Activated CD4-positive, alpha-beta memory T cell treated with anti-CD3 and anti-CD28 coated beads, Interleukin-2, amount 10 ng/mL, durations not matched to agents 7 days and 5 days (primary cell): ENCODE measurements at regions not wholly inside any gene's neighbourhood (a gene's known extent, or its start where the extent isn't known, plus 50 kb on each side); places are given as distances from the start of the nearest gene placed in this dataset.
A peak's percentile ranks its signal among the peaks of the same experiment; 100 is the strongest.
"Not testable (repeated sequence)": the region's sequence is repeated elsewhere in the genome, so short reads cannot be mapped to it uniquely, and the experiment has no call there.

Experiments used
- CTCF ChIA-PET: fragments of 350-600 bp; sonication (Branson Sonifier 250); formaldehyde crosslinking; loops from one replicate; lab custom pipeline; 2021; ENCODE audit warnings: antibody characterized with exemption, inconsistent platforms; lab: Charles Lee
- POLR2A ChIA-PET: fragments of 350-600 bp; sonication (Branson Sonifier 250); formaldehyde crosslinking; loops from one replicate; lab custom pipeline; 2021; ENCODE audit warnings: antibody characterized with exemption; lab: Charles Lee
- DNase-seq: peaks from one replicate; pipeline ENCODE4 v3.0.0-alpha.2; 2020
- H3K27ac Mint-ChIP-seq: one replicate; pipeline ENCODE4 v1.8.0; 2021; ENCODE audit warnings: mild to moderate bottlenecking, mixed read lengths
- H3K27me3 Mint-ChIP-seq: one replicate; pipeline ENCODE4 v1.8.0; 2021; ENCODE audit warnings: mixed read lengths
- H3K36me3 Mint-ChIP-seq: one replicate; pipeline ENCODE4 v1.8.0; 2021; ENCODE audit warnings: low read depth, mixed read lengths
- H3K4me1 Mint-ChIP-seq: one replicate; pipeline ENCODE4 v1.8.0; 2021; ENCODE audit warnings: mixed read lengths
- H3K4me3 Mint-ChIP-seq: one replicate; pipeline ENCODE4 v1.8.0; 2021; ENCODE audit warnings: mild to moderate bottlenecking, mixed read lengths
- H3K9me3 Mint-ChIP-seq: one replicate; pipeline ENCODE4 v1.8.0; 2021; ENCODE audit warnings: mixed read lengths

DNA sequence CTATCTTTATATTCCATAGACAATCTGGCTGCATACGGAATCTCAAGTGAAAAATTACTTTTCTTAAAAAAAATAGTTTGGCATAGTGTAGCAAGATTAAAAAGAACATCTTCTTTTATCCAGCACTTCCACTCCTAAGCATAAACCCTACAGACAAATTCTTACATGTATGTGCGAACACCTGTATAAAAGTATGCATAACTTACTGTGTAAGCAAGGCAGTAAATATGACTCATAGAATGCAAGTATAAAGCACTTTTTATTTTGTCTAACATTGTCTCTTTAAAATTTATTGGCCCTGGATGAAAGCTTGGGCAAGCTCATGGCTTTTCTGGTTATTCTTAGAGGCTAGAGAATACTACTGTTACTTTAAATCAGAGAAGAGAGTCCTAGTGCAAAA lies 86.4 kb downstream of the MSX2 start:
- Mint-ChIP-seq H3K4me1 (no peaks in the 10 kb centered on the region), H3K9me3 (no peaks in the 10 kb centered on the region), H3K4me3 (no peak overlapping the region), H3K27ac (no peak overlapping the region), H3K27me3 (no peaks in the 10 kb centered on the region), H3K36me3 (no peaks in the 10 kb centered on the region)
- CTCF ChIA-PET: interaction anchor here (1.2 kb wide), 1 partner anchor 15 kb away, joined by 3 read pairs; no protein-coding TSS in a partner anchor
- POLR2A ChIA-PET: no interaction called here
- no peak for DNase-seq

DNA sequence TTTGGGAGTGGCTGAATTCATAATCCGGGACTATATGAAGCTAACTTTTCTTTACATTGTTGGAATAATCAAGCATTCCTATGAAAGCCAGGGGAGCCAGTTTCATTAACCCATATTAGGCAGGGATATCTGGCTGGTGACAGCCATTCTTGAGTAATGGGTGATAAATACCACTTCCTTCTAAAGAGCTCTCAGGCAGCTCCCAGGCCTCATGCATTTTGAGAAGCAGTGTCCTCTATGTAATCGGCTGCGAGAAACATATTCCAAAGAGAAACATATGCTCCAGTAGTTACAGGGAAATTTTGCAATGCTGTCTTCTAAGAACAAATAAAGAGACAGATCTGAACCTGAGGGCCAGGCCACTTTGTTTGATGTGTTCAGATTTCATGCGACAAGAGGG lies 83.1 kb downstream of the MSX2 start:
- H3K9me3 Mint-ChIP-seq: no peaks in the 10 kb centered on the region
- DNase-seq: no peak
- no peaks in the 10 kb centered on the region for H3K36me3 Mint-ChIP-seq
- no peaks in the 10 kb centered on the region for H3K4me1 Mint-ChIP-seq
- ChIA-PET POLR2A (no interaction called here), CTCF (interaction anchor here (1.3 kb wide), 1 partner anchor 13 kb away, joined by 4 read pairs; no protein-coding TSS in a partner anchor)
- no peak overlapping the region for H3K27ac Mint-ChIP-seq
- H3K4me3 Mint-ChIP-seq: no peak overlapping the region
- H3K27me3 Mint-ChIP-seq: no peaks in the 10 kb centered on the region

DNA sequence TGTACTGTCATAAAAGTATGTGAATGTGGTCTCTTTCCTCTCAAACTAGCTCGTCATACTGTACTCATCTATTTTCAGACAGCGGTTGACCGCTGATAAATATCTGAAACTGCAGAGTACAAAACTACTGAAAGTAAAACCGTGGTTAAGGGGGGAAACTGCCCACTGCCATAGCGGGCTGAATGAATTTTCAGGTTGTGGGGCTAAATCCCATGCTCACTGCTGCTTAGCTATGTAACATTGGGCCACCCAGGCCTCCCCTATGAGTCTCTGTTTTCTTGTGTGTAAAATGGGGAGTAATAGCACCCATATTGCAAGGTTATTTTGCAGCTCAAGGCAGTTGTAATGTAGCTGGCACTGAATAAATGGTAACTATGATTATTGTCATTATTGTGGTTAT lies 82.3 kb downstream of the MSX2 start:
- no peaks in the 10 kb centered on the region for H3K4me1 Mint-ChIP-seq
- ChIA-PET CTCF (interaction anchor here (1.3 kb wide), 1 partner anchor 13 kb away, joined by 4 read pairs; no protein-coding TSS in a partner anchor), POLR2A (no interaction called here)
- H3K9me3 Mint-ChIP-seq: no peaks in the 10 kb centered on the region
- H3K27ac Mint-ChIP-seq: no peak overlapping the region
- no peak overlapping the region for H3K4me3 Mint-ChIP-seq
- H3K36me3 Mint-ChIP-seq: no peaks in the 10 kb centered on the region
- DNase-seq: no peak
- H3K27me3 Mint-ChIP-seq: no peaks in the 10 kb centered on the region

DNA sequence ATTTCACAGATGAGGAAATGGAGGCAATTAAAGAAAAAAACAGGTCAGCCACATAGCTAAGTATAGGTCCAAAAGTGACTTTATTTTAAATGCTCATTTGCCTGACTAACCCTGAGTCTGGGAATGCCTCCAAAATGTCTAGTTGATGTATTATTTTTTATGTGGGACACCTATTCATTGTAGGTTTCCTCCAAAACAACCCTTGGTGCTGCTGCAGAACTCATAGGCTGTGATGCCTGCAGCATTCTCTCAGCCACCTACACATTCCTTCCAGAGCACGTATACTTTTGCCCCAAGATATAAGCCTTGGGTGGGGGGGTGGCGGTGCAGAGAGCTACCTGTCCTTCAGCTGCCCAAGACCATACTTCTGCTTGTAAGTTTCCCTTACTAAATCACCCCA lies 77.4 kb downstream of the MSX2 start:
- no peak overlapping the region for H3K4me3 Mint-ChIP-seq
- ChIA-PET POLR2A (no interaction called here), CTCF (interaction anchor here (0.7 kb wide), 1 partner anchor 106 kb away, joined by 3 read pairs; no protein-coding TSS in a partner anchor)

DNA sequence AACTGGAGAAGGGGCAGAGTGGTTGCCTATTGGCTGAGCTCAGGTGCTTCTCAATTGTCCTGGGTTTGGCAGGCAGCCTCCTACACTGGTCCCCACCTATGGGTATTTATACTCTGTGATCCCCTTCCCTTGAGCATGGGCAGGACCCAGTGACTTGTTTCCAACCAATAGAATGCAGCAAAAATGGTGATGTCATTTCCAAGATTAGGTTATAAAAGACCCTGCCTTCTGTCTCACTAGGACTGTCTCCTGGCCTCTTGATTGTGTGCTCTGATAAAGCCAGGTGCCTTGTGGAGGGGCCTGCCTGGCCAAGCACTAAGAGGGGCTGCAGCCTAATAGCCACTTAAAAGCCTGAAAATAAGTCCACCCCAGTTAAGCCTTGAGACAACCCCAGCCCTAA lies 76.1 kb downstream of the MSX2 start:
- no peak for DNase-seq
- no peaks in the 10 kb centered on the region for H3K9me3 Mint-ChIP-seq
- peaks cover 2% of the 10 kb centered on the region for H3K4me1 Mint-ChIP-seq
- peaks cover 7% of the 10 kb centered on the region for H3K27me3 Mint-ChIP-seq
- POLR2A ChIA-PET: no interaction called here
- no peak overlapping the region for H3K4me3 Mint-ChIP-seq
- CTCF ChIA-PET: no interaction called here
- H3K27ac Mint-ChIP-seq: no peak overlapping the region
- no peaks in the 10 kb centered on the region for H3K36me3 Mint-ChIP-seq

More for the DNA sequence above, 77.4 kb downstream of the MSX2 start:
- no peak for DNase-seq
- H3K27me3 Mint-ChIP-seq: peaks cover 7% of the 10 kb centered on the region
- H3K36me3 Mint-ChIP-seq: no peaks in the 10 kb centered on the region
- peaks cover 2% of the 10 kb centered on the region for H3K4me1 Mint-ChIP-seq
- H3K9me3 Mint-ChIP-seq: no peaks in the 10 kb centered on the region
- H3K27ac Mint-ChIP-seq: no peak overlapping the region

DNA sequence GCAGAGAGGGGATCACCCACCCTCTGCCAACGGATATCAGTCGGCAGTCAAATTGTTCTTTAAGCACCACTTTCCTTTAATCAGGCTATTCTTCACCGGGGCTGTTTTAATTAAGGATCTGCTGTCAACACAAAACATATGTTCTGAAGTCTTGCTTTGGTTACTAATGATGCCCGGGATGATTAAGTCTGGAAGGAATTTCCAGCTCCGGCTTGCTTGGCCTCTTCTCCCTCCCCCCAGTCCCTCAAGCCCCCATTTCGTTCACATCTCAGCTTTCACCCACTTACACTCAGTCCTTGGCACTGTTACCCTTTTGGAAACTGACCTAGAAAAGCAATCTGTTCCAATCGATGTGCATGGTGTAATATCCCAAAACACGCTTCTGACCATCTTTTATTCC lies 74.7 kb downstream of the MSX2 start:
- Mint-ChIP-seq H3K4me1 (peaks cover 2% of the 10 kb centered on the region), H3K4me3 (no peak overlapping the region), H3K27ac (no peak overlapping the region), H3K9me3 (no peaks in the 10 kb centered on the region), H3K36me3 (no peaks in the 10 kb centered on the region), H3K27me3 (peaks cover 7% of the 10 kb centered on the region)
- POLR2A ChIA-PET: no interaction called here
- CTCF ChIA-PET: no interaction called here
- DNase-seq: no peak

DNA sequence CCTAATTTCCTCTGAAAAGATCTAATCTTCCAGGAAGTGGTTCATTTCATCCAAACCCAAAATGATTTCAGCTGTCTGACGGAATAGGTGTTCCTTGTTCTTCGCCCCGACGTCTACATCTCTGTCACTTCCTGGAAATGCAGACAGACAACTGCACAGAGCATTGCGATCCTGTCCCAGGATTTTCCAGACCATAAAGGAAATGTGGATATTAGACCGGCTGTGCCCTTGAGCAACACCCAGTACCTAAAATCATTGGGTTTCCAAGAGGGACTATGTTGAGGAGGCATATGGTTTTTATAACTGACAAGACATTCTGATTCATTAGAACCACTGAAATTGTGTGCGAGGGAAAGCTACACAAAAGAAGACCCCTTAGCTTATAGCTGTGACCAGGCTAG lies 74.2 kb downstream of the MSX2 start:
- peaks cover 2% of the 10 kb centered on the region for H3K4me1 Mint-ChIP-seq
- H3K36me3 Mint-ChIP-seq: no peaks in the 10 kb centered on the region
- H3K9me3 Mint-ChIP-seq: no peaks in the 10 kb centered on the region
- ChIA-PET CTCF (no interaction called here), POLR2A (no interaction called here)
- H3K27ac Mint-ChIP-seq: no peak overlapping the region
- no peak overlapping the region for H3K4me3 Mint-ChIP-seq
- DNase-seq: no peak
- peaks cover 7% of the 10 kb centered on the region for H3K27me3 Mint-ChIP-seq

DNA sequence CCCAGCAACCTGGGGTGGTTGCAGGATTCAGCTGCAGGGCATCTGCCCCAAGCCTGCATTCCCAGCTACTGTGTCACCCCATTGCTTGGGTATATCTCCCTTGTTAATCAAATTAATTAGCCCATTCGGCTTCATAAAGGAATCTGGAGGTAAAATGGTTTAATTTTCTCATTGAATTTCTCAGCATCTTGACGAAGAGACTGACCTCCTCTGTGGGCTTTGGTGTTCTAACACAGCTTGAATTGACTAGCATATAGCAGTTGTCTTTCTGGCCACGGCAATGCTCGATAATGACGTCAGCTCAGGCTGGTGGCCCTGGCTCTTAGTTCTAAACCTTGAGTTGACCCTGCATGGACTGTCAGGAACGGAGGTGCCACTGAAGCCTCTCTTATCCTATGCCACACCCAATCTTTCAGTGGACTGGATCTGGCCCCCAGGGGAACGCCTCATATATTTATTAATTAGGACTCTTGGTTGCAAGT lies 72.4 kb downstream of the MSX2 start:
- Mint-ChIP-seq H3K4me1 (peaks cover 2% of the 10 kb centered on the region), H3K9me3 (no peaks in the 10 kb centered on the region), H3K27me3 (peaks cover 7% of the 10 kb centered on the region), H3K27ac (no peak overlapping the region), H3K36me3 (no peaks in the 10 kb centered on the region), H3K4me3 (no peak overlapping the region)
- ChIA-PET POLR2A (no interaction called here), CTCF (no interaction called here)
- DNase-seq: no peak

DNA sequence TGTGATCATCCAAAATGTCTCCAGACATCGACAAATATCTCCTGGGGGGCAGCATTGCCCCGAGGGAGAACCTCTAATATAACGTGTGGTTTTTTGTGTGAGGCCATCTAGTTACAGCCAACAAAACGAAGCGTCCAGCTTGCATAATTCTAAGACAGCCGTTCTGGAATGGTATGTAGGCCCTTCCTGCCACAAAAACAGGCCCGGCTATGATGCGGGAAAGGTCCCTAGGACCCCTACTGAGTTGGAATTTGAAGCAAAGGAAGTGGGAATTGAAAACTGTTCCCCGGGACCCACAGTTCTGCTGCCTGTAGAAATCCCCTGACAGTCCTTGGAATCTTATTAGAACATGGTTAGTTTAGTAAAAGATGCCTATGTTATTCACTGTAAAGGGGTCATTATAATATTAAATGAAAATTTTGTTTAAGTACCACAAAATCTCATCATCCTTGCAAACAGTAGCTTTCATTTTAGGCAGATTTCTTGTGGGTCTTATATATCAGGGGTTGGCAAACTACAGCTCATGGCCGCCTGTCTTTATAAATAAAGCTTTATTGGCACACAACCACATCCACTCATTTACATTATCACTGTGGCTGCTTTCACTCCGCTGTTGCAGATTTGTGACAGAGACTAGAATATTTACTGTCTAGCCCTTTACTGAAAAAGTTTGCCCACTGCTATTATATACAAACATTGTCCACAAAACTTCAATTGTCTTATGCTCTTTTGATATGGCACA lies 70.7 kb downstream of the MSX2 start:
- ChIA-PET POLR2A (no interaction called here), CTCF (interaction anchor here (1.4 to 5.3 kb wide), 4 partner anchors 12 to 468 kb away, joined by 3 to 57 read pairs (median 4); no protein-coding TSS in a partner anchor)
- Mint-ChIP-seq H3K27me3 (peaks cover 7% of the 10 kb centered on the region), H3K9me3 (no peaks in the 10 kb centered on the region), H3K36me3 (no peaks in the 10 kb centered on the region), H3K4me1 (peaks cover 2% of the 10 kb centered on the region), H3K27ac (no peak overlapping the region), H3K4me3 (no peak overlapping the region)
- no peak for DNase-seq

DNA sequence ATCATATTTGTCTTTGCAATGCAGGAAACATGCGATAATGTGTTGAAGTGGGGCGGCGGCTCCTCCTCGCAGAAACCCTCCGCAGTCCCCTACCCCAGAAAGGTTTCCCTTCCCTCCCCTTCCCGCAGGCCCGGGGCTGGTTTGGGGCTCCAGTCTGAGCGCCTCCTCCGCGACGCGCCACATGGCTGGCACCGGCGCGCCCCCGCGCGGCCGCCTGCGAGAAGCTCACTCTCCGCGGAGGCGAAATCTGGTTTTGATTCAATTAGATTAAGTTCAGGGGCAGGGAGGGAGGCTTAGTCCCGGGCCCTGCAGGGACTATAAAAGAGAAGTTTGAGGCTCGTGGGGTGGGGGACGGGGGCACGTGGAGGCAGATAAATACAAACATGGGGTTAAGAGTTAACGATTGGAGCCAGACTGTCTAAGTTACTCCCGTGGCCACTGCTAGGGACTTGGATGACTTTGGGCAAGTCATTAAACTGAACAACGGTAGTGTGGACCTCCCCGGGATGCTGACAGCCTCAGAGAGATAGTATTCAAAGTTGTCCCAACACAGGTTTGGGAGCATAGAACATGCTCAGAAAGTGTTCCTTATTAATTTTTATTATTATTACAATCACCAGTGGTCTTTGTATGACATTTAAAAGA lies 69.4 kb downstream of the MSX2 start:
- peak; percentile 53 for DNase-seq
- CTCF ChIA-PET: interaction anchor here (0.6 to 5.3 kb wide), 7 partner anchors 13 to 467 kb away, joined by 3 to 57 read pairs (median 4); no protein-coding TSS in a partner anchor
- Mint-ChIP-seq H3K4me3 (no peak overlapping the region), H3K36me3 (no peaks in the 10 kb centered on the region), H3K27ac (no peak overlapping the region), H3K4me1 (peaks cover 2% of the 10 kb centered on the region), H3K27me3 (peaks cover 7% of the 10 kb centered on the region), H3K9me3 (no peaks in the 10 kb centered on the region)
- POLR2A ChIA-PET: no interaction called here

DNA sequence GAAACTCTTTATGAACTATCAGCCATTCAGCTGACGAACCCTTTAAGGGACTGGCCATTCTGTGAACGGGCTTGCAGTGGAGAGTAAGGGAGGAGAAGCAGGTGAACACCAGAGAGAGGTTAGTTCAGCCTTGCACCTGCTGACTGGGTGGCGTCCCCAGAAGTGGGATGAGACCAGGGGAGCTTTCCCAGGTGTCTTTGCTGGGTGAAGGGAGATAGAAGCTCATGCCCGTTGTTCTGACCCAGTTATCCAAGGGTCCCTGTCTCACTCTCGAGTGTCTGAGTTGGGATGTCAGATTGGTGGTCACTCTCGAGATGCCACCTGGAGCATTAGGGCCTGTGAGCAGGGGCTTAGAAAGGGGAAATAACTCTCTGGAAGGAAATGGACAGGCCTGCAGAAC lies 68.7 kb downstream of the MSX2 start:
- Mint-ChIP-seq H3K36me3 (no peaks in the 10 kb centered on the region), H3K27ac (no peak overlapping the region), H3K4me3 (no peak overlapping the region), H3K4me1 (no peaks in the 10 kb centered on the region), H3K27me3 (peaks cover 2% of the 10 kb centered on the region), H3K9me3 (no peaks in the 10 kb centered on the region)
- DNase-seq: no peak
- ChIA-PET POLR2A (no interaction called here), CTCF (interaction anchor here (1.0 to 5.3 kb wide), 6 partner anchors 10 to 466 kb away, joined by 3 to 57 read pairs (median 4); no protein-coding TSS in a partner anchor)

DNA sequence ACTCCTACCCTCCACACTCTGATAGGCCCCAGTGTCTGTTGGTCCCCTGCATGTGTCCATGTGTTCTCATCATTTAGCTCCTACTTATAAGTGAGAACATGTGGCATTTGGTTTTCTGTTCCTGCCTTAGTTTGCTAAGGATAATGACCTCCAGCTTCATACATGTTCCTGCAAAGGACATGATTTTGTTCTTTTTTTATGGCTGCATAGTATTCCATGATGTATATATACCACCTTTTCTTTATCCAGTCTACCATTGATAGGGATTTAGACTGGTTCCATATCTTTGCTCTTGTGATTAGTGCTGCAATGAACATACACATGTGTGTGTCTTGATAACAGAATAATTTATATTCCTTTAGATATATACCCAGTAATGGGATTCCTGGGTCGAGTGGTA lies 67.9 kb downstream of the MSX2 start:
- DNase-seq, H3K36me3 Mint-ChIP-seq, H3K27me3 Mint-ChIP-seq, H3K27ac Mint-ChIP-seq, H3K9me3 Mint-ChIP-seq, H3K4me1 Mint-ChIP-seq, POLR2A ChIA-PET, H3K4me3 Mint-ChIP-seq: not testable (repeated sequence)
- CTCF ChIA-PET: interaction anchor here (1.1 to 5.3 kb wide), 2 partner anchors 10 to 372 kb away, joined by 3 to 57 read pairs; no protein-coding TSS in a partner anchor

DNA sequence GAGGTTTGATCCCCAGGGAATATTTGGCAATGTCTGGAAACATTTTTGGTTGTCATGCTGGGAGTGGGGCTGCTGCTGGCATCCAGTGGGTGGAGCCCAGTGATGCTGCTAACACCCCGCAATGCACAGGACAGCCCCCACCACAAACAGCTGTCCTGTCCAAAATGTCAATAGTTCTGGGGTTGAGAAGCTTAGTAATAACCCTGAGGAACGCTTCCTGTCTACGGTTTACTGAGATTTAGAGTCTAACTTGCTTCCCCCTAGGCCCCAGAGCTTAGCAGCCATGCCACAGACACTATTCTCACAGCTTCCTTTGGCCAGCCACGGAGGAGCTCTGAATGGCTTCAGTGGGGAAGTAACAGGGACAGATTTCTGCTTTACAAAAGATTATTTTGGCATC lies 66.5 kb downstream of the MSX2 start:
- DNase-seq: no peak
- no peaks in the 10 kb centered on the region for H3K4me1 Mint-ChIP-seq
- no peak overlapping the region for H3K4me3 Mint-ChIP-seq
- no peaks in the 10 kb centered on the region for H3K27me3 Mint-ChIP-seq
- ChIA-PET CTCF (interaction anchor here (5.3 kb wide), 1 partner anchor 370 kb away, joined by 57 read pairs; no protein-coding TSS in a partner anchor), POLR2A (no interaction called here)
- no peaks in the 10 kb centered on the region for H3K9me3 Mint-ChIP-seq
- H3K27ac Mint-ChIP-seq: no peak overlapping the region
- no peaks in the 10 kb centered on the region for H3K36me3 Mint-ChIP-seq
